ENCODE measurements at regions not wholly inside any gene's neighbourhood (a gene's known extent, or its start where the extent isn't known, plus 50 kb on each side); places are given as distances from the start of the nearest gene placed in this dataset.

- DNase-seq (ENCODE audit: low read depth in 2 of 2): no peak
Observed at GRCh38 chr5:7955476-7955875, 86.5 kb downstream of the MTRR start.

DNA sequence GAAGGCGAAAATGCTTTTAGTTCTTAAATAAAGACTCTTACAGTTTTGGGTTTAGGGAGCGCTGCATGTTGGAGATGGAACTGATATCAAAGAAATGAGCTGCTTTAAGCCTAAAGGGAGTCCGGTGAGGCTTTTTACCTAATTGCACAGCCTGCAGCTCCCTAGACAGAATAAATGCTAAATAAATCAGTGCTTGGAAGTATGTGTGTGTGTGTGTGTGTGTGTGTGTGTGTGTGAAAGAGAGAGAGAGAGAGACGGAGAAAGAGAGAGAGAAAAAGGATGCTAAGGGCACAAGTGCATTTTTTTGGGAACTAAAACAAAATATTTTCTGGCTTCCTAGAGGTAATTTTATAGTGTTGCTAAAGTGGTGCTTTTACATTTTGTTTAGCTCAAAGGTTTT, 88.4 kb downstream of the MTRR start:
- DNase-seq (ENCODE audit: low read depth in 2 of 2): no peak

- no peak for DNase-seq (ENCODE audit: low read depth in 2 of 2)
Observed at GRCh38 chr5:7960142-7960541, 91.2 kb downstream of the MTRR start.

- DNase-seq (ENCODE audit: low read depth in 2 of 2): no peak
Observed at GRCh38 chr5:7961540-7961939, 92.6 kb downstream of the MTRR start.

- DNase-seq (ENCODE audit: low read depth in 2 of 2): no peak
Observed at GRCh38 chr5:7970816-7971215, 101.9 kb downstream of the MTRR start.

GRCh38 chr5:7976411-7977190, 107.7 kb downstream of the MTRR start:
- no peak for DNase-seq (ENCODE audit: low read depth in 2 of 2)

DNA sequence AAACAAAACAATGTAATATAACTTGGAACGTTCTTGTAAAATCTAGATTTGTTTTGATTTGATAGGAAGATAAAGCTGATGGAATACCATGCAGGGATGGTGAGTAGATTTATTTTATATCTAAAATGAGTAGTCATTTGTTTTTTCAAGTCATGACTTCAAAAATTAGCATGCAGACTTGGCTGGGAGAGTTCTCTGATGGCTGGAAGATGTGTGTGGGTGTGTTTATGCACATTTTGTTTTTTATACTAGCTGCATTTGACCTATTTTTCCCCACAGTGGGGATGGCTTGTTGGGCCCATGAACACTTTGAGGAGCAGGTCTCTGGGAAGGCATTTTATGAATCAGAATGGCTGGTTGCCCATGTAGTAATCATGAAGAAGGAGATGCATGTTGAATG, 109.2 kb downstream of the MTRR start:
- no peak for DNase-seq (ENCODE audit: low read depth in 2 of 2)

GRCh38 chr5:7978991-7979390, 110.0 kb downstream of the MTRR start:
- no peak for DNase-seq (ENCODE audit: low read depth in 2 of 2)

DNA sequence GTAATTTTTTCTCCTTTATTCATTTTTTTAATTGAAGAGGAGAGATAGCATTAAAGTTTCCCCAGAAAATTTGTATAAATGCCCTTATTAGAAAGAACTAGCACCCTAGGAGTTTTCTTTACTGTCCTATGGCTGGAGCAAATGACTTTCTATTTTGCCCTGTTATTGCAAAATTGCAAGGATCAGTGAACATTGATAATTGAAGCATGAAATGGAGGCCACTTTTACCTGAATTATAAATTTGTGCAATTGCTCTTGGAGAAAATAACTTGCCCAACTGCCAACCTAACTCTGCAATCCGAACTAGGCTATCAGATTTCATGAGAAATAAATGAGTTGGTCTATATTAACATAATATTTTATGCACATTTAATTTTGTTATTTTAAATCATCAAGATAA, 111.9 kb downstream of the MTRR start:
- no peak for DNase-seq (ENCODE audit: low read depth in 2 of 2)

DNA sequence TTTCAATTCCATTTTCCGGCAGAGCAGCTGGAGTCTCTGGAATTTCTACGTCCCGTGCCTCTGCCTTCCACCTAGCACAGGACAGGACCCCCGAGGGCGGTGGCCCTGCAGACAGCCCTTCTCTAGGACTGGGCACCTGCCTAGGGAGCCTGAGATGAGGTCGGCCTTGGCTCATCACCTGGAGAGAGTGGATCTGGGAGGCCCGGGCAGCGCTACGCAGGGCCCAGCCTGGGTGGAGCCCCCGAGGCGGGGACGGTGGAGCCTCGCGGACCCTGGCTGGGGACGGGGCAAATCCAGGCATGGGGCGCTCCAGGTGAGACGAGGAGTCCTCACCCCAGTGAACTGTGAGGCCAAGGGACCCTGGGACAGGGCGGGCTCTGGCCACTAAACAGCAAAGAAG, 114.5 kb downstream of the MTRR start:
- DNase-seq (ENCODE audit: low read depth in 2 of 2): no peak

GRCh38 chr5:7991125-7991821, 122.3 kb downstream of the MTRR start:
- DNase-seq (ENCODE audit: low read depth in 2 of 2): no peak

- no peak for DNase-seq (ENCODE audit: low read depth in 2 of 2)
Observed at GRCh38 chr5:7995688-7996294, 126.8 kb downstream of the MTRR start.

- no peak for DNase-seq (ENCODE audit: low read depth in 2 of 2)
Observed at GRCh38 chr5:8005416-8005815, 136.5 kb downstream of the MTRR start.

DNA sequence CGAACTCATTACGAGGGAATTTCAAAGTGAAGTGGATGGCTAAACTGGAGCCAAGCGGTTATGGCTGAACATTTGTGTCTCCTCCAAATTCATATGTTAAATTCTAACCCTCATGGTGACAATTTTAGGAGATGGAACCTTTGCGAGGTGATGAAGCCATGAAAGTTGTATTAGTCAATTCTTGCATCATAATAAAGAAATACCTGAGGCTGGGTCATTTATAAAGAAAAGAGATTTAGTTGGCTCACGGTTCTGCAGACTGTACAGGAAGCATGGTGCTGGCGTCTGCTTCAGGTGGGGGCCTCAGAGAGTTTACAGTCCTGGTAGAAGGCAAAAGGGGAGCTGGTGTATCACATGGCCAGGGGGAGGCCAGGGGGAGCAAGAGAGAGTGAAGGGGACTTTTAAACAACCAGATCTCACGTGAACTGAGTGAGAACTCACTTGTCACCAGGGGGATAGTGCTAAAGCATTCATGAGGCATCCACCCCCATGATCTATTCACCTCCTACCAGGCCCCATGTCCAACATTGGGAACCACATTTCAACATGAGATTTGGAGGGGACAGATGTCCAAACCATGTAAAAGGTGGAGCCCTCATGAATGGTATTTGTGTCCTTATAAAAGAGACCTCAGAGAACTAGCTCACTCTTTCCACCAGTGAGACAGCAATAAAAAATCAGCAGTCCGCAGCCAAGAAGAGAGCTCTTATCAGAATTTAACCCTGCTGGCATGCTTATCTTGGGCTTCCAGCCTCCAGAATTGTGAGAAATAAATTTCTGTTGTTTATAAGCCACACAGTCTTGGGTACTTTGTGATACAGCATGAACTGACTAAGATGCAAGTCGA, 143.4 kb downstream of the MTRR start:
- DNase-seq (ENCODE audit: low read depth in 2 of 2): no peak

GRCh38 chr5:8013948-8014710, 145.2 kb downstream of the MTRR start:
- DNase-seq (ENCODE audit: low read depth in 2 of 2): no peak

GRCh38 chr5:8019719-8020218, 150.8 kb downstream of the MTRR start:
- DNase-seq (ENCODE audit: low read depth in 2 of 2): no peak

DNA sequence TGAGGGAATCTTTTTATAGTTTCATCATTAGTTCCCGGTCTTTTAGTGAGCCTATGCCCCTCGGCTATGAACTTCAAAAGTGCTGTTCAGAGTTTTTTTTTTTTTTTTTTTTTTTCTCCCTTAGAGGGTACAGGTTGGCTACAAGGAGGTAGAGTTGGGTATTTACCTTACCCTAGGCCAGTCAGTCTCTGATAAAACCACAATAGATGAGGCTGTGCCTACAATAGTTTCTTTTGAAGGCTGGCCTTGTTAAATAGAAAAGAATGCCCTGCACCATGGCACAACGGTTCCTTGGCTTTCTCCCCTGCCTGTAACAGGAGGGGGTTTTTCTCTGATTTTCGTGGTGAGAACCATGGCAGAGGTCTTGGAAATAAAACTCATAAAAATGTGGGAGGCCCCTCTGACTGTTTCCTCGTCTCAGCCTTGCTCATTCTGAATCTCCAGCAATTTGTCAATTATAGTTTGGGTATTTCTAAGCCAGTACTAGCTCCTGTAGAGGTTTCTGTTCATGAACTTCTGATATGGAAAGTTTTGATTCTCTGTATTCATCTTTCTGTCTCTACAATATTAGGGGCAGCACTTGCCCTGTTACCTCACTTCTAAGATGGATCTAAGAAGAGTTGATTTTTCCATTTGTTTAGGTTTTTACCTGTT, 152.0 kb downstream of the MTRR start:
- no peak for DNase-seq (ENCODE audit: low read depth in 2 of 2)

- no peak for DNase-seq (ENCODE audit: low read depth in 2 of 2)
Observed at GRCh38 chr5:8028243-8028642, 159.3 kb downstream of the MTRR start.

GRCh38 chr5:8033261-8033660, 164.3 kb downstream of the MTRR start:
- DNase-seq (ENCODE audit: low read depth in 2 of 2): no peak

- DNase-seq (ENCODE audit: low read depth in 2 of 2): no peak
Observed at GRCh38 chr5:8034852-8035251, 165.9 kb downstream of the MTRR start.

Measured in dermis microvascular lymphatic vessel endothelial cell (primary cell).